HG02642 (cell line): ENCODE measurements at regions not wholly inside any gene's neighbourhood (a gene's known extent, or its start where the extent isn't known, plus 50 kb on each side); places are given as distances from the start of the nearest gene placed in this dataset.

ENCODE experiments used
- ATAC-seq: cut with Tn5 transposase; IDR thresholded peaks from one replicate; pipeline ENCODE4 v1.9.1; 2021; ENCODE audit warnings: mild to moderate bottlenecking; ENCODE audit not compliant: unreplicated experiment, poor library complexity

DNA sequence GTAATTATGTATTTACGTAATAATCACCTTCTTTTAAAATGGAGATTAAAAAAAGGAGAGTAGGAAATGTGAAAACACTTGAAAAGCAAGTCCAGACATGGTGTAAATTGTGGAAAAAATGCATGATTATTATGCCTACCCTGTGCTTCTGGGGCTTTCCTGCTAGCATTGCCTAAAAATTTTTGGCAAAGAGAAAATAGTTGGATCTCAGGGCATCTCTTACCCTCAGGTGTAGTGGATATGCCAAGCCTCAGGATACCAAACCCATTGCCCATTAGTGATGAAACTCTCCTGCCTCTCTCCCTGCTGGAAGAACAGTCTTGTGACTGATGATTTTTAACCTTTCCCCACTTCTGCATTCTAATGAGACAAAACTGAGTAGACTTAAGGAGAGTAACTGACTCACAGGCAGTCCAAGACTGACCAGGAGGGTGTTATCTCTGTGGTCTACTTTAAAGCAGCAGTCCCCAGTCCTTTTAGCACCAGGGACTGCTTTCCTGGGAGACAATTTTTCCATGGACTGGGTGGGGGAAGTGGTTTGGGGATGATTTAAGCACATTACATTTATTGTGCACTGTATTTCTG is 174.6 kb downstream of the ZNF330 start:
- ATAC-seq, result no peak

DNA sequence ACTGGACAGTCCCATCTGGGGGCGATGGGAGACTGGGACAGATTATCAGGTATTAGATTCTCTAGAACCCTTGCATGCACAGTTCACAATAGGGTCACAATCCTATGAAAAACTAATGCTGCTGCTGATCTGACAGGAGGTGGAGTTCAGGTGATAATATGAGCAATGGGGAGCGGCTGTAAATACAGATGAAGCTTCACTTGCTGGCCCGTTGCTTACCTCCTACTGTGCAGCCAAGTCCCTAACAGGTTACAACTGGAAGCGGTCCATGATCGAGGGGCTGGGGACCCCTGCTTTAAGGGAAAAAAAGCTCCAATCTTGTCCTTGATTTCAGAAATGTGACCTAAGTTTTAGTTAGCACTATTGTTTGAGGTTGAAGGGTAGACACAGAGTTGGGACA is 175.2 kb downstream of the ZNF330 start:
- no peak for ATAC-seq

DNA sequence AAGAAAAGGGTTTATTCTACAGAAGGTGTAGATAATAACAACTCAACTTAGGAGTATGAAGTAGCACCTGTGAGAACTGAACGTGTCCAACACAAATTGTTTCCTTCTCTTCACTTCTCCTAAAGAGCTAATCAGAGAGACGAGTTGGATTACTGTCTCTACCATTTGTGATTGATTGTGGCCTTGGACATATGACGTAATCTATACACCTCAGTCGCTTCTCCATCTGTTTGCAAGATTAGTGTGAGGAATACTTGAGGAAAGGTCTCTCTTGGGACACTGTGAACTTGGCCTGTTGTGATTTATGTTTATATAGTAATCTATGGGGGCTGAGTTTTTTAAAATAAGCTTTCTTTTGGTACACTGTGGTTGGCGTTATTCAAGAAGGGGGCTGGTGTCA is 182.0 kb downstream of the ZNF330 start:
- ATAC-seq, result no peak

DNA sequence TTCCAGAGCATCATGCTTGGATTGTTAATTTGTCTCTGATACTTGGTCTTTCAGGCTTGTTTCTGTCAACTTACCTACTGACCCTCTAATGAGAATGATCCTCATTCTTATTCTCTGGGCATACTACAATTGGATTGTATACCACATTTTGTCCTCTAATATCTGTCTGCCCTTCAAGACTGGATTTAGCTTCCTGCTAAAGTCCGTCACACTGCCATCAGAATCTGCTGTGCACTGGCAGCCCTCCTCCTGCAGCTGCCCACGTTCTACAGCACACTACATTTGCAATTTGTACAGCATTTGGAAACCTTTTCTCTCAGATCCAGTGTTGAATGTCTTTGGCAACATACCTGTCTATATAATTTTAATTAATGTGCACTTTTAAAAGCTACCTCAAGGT is 183.1 kb downstream of the ZNF330 start:
- no peak for ATAC-seq

DNA sequence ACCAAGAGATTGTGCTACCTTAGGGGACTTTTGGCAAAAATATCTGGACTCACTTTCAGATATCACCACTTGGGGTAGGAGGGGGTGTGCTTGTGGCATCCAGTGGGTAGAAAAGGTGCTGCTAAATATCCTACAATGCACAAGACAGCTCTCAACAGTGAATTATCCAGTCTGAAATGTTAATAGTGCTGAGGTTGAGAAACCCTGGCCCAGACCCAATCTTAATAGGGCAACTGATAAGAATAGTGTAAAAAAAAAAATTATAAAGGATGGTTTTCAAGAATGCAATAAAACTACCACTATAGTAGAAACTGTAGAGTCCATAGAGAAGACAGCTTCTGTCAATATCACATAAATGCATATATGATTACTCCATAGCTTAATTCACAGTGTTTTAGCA is 185.5 kb downstream of the ZNF330 start:
- ATAC-seq, result no peak

DNA sequence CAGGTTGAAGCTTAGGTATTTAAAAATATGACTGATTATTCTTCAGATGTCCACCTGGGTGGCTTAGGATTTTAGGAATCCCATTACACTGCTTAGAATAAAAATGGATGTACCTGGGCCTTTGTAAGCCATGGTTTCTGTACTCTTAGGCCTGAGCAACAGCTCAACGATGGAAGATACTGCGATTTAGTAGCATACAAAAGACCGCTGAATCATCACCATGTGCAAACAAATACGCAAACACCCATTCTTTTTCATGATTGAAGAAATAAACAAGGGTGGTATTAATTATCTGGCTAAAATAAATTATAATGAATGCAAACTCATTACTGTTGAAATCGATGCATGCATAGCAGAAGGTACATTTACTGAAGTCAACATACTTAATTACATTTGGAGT is 188.9 kb downstream of the ZNF330 start:
- no peak for ATAC-seq

DNA sequence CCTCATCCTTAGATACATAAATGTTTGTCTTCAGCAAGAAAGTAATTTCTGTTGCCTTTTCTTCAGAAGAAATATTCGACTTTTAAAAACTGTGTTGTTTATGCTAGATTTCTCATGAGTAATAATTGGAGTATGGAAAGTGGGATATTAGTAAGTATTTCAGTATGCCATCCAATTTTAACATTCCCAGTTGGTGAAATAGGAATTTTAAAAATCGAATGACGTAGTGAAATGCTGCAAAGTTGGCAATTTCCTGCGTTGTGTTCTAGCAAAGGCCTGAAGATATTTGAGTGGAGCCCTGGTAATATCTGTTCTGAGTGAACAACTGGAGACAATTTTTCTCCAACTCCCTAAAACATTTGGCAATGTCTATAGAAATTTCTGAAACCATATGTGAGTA is 190.1 kb downstream of the ZNF330 start:
- ATAC-seq, result no peak

DNA sequence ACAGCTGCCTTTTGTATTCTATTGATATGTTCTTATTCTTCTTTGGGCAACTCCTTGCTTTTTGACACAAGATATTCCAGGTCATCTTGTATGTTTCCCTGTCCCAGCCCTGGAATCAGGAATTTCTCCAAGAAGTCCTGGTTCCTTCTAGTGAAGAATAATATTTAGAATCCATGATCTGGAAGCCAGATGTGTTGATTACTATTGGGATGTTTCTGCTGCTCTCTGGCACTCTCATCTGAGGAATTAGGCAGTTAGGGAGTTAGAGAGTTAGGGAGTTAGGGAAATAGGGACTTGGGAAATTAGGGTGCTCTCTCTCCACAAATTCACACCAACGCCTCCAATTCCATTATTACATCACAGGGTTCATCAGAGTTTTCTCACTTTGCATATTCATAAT is 191.2 kb downstream of the ZNF330 start:
- ATAC-seq, result no peak

DNA sequence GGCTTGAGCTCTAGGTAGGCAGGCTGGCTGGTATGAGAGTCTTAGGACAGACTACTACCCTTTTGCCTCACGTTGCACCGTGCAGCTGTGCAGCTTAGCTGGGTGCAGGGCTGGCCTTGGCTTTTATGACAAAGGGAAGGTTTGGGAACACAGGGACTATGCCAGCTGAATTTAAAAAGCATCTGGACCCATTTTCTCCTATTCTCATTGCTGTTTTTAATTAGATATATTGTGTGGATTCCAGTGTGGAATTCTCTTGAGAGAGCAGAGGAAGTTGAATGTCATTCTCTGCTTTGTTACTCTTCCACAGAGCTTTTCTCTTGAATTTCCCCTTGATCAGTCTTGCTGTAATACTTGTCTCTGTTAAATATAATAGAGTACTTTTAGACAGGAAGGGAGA is 192.7 kb downstream of the ZNF330 start:
- no peak for ATAC-seq

DNA sequence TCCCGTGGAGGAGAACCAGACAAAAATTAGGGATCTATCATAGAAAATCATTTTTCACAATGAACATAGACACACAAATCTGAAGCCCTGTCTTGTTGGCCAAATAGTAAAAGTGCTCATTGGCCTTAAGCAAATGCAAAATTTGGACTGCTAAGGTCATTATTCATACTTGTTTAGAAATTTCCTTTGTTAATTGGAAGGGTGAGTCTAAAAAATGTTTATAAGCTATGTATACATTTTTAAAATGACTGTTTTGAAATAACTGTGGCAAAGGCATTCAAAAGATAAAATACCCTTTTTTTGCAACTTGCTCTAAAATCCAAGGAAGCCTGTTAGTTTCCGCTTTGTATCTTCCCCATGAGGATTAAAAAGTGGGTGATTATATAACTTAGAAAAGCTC is 195.0 kb downstream of the ZNF330 start:
- no peak for ATAC-seq

DNA sequence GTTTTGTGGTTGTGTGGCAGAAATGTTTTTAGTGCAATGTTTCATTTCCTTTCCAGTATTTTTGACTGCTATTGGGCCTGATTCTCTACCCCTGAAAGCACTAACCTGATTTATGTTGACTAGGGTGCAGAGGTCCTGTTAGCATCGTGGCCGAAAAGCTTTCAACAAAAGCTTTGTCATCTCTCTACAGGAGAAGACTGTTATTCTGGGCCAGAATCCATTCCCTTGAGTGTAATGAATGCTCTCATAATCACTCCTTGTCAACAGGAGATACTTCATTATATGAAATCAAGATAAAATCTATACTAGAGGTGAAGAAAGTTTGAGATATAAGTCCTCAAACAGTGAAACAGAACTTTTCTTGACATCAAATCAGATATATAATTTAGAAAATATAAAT is 195.5 kb downstream of the ZNF330 start:
- ATAC-seq, result no peak

DNA sequence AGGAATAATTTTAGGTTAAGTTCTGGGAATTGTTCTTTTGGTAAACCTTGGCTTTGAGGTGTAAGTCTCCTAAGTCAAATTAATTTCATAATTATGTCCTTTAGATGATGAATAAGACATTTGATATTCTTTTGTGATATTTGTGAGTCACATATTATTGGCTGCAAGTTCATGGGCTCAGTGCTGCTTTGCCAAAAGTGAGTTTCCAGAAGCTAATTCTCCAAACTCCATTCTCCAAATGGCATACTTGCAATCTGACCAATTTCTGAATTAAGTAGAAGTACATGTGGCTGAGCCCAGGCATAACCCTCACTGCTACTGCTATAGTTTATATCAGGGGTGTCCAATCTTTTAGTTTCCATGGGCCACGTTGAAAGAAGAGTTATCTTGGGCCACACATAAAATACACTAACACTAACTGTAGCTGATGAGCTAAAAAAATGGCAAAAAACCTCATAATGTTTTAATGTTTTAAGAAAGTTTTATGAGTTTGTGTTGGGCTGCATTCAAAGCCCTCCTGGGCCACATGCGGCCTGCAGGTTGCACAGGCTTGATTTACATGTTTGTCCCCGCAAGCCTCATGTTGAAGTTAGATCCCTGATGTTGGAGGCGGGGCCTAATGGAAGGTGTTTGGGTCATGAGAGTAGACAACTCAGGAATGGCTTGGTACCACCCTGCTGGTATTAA is 196.1 kb downstream of the ZNF330 start:
- ATAC-seq, result no peak

DNA sequence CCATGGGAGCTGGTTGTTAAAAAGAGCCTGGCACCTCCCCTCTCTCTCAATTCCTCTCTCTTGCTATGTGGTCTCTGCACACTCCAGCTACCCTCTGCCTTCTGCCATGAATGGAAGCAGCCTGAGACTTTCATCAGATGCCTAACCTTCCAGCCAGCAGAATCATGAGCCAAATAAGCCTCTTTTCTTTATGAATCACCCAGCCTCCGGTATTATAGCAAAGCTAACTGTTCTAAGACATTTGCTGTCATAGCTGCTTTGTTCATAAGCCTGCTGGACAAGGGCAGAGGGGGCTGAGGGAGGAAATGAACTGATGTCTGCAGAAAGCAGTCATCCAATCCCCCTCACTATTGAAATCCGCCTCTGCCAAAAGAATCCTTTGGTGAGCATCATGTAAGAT is 196.7 kb downstream of the ZNF330 start:
- no peak for ATAC-seq

DNA sequence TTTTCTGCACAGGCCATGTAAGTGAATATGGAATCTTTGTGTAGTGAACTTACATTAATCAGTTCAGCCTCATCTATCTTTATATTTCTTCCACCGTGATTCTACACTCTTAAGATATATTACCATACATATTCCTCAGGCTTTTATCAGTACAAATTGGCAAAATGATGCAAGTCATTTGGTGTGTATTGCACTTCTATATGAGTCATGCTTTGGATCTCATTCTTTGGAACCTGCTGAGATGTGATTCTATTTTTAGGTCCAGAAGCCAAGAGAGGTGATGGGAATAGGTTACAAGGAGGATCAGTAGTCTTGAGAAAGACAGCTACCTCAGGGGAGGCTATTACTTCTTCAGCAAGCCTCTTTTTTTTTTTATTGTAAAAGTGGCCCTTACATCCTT is 204.4 kb downstream of the ZNF330 start:
- no peak for ATAC-seq

DNA sequence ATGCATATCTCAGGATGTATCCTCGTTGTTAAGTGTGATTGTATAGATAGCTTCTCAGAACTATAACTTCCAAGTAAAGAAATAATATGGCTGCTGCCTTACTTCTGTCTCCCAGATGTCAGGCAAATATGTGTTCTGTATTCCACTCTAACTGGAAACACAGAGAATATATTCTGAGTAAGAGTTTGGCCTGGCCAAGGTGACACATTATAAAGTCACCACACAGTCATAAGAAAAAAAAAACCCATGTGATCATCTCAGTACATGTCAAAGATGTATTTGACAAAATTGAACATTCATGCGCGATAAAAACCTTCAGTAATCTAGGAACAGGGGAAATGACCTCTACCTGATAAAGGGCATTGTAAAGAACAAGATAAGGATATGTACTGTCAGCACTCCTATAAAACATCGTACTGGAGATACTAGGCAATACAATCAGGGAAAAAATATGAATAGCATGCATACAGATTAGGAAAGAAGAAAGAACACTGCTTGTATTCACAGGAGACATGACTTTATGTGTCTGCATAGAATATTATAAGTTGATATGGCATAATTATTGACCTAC is 207.1 kb downstream of the ZNF330 start:
- ATAC-seq, result no peak

DNA sequence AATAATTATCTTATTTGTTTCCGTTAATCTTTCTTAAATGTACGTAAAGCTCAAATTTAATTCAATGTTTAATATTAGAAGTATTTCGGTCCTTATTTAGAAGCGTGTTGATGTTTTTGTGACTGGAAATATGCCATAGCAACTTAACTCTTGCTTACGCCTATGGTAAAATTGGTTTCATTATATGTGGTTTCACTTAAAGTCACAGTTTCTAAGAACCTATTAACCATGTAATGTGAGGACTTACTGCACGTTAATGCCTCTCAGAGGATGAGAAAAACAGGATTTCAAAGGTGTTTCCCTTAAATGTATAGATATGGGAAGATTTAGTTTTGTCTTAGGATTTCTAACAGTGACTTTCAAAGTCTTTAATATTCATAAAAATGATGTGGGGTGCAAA is 206.4 kb upstream of the IL15 start:
- ATAC-seq, result no peak

DNA sequence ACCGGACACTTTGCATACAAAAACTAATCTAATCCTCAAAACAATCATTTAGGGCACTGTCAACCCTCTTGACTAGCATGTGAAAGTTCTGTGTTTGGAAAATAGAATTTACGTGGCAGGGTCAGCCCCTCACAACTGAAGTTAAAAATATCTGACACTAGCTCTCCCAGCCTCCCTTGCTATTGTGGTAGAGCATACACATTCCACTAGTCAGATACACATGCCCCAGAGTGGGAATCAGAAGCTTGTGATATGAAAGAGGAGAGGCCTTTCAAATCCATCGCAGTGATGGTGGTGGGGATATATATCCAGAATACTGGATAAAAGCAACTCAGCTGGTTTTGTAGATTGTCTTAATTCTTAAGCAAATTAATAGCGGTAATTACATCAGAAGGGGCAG is 205.7 kb upstream of the IL15 start:
- ATAC-seq, result no peak

DNA sequence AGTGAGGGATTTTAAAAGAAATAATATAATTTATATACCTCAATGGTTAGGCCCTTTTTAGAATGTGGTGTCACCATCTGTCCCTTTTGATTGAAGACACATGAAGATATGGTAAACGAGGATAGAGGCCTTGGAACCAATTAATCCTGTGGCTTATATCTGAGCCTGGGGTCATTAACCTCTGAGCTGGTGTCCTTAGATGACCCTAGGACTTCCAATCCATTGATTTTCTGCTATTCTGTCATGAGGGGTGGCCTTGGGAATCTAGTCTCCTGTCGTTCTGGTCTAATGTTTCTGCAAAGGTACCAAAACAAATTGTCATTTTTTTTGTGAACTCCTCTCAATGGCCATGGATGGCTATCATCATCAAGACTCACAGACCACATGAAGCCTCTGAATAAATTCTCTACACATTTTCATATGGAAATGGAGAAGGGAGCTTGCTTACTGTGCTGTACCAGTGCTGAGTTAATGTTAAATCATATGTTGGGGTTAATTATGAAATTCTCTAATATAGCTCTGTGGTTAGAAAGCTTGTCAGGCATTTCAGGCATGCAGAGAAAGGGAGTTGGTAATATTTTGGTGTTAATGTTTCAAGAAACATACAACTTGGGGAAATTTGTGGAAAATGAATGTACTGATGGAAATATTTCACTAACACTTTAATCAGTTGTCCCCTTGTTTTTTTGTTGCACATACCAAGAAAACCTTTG is 204.2 kb upstream of the IL15 start:
- no peak for ATAC-seq

DNA sequence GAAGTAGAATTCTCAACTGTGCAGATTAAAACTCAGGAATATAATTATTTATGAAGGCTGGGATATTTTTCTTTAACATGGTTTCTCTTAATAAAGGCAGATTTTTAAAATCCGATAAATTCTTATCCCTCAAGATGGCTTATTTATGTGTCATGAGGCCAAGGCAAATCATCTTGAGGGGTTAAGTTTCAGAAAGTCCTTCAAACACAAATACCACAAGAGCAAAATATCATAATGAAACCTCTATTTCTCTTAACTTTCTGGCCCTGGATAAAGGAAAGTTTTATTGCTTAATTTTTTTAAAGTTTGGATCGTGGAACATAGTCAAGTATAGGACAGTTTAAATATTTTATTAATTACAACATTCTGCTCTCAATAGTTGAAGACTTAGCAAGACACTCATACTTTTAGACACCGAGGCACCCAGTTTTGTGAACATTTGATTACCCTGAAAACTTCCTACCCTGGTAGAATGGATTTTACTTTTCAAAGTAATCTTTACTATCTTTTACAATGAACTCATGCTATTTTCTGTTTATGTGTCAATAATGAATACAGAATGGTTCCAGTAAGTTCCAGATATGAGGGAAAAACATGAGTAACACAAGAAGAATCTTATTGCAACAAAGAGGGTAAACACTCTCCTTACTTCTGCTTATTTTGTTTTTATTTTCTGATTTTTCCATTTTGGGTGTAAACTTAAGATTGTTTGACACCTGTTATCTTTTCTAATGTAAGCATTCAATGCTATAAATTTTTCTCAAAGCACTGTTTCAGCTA is 200.7 kb upstream of the IL15 start:
- ATAC-seq, result no peak

DNA sequence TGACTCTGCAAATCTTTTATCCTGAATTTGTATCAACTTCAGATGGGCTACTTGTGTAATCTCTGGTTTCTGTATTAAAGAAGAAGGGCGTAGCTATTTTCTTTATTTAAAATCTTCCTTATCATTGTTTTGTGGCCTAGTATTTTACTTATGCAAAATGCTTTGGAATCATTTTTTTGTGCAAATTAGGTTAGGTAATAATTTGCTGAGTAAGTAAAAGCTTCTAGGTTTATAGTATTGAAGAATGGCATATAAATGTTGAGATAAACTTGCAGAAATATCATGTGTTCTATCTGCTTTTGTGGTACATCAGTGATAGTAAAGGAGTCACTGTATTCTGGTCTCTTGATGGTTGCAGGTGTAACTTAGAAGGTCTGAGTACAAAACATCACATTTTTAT is 197.2 kb upstream of the IL15 start:
- ATAC-seq, result no peak

DNA sequence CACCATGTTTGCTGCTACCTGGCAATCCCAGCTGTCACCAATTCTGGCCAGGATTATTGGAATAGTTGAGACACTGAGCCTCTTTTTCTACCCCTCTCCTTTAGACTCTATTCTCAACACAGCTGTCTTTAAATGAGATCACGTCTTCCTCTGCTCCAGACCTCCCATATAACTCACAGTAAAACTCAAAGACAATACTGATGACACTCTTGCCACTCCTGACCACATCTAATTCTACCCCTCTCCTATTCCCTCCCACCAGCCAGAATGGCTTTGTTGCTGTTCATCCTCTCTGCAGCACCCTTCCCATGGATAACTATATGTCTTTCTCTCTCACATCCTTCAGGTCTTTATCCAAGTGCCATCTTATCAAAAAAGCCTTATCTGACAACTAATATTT is 188.6 kb upstream of the IL15 start:
- no peak for ATAC-seq
